Kidney epithelial cell (primary cell): ENCODE measurements at regions not wholly inside any gene's neighbourhood (a gene's known extent, or its start where the extent isn't known, plus 50 kb on each side); places are given as distances from the start of the nearest gene placed in this dataset.

Source experiments
- DNase-seq: peaks from one replicate; pipeline ENCODE4 v3.0.0-alpha.2; 2010; ENCODE audit warnings: low read depth
- H3K27me3 ChIP-seq: 2 replicates; pipeline ENCODE4 v1.6.0; 2011; ENCODE audit warnings: low read length; ENCODE audit not compliant: control insufficient read depth, insufficient read depth
- H3K36me3 ChIP-seq: 2 replicates; pipeline ENCODE4 v1.5.1; 2011; ENCODE audit warnings: low read length; ENCODE audit not compliant: control insufficient read depth, insufficient read depth
- H3K4me3 ChIP-seq: 2 replicates; pipeline ENCODE4 v1.5.1; 2011; ENCODE audit warnings: low read depth, mild to moderate bottlenecking, control low read depth, low read length
- CTCF ChIP-seq: IDR thresholded peaks from 2 replicates; pipeline ENCODE4 v1.5.1; 2011; ENCODE audit warnings: mild to moderate bottlenecking, moderate library complexity, low read length, control low read depth, inconsistent platforms; ENCODE audit not compliant: insufficient read depth, poor library complexity, severe bottlenecking

GRCh38 chr22:22759889-22760546, 115.6 kb downstream of the GGTLC2 start:
- H3K36me3 ChIP-seq, result no peaks in the 10 kb centered on the region
- no peaks in the 10 kb centered on the region for H3K27me3 ChIP-seq
- TF ChIP-seq CTCF, result no peak
- H3K4me3 ChIP-seq, result no peak overlapping the region
- DNase-seq, result no peak

GRCh38 chr22:22761606-22761962, 117.2 kb downstream of the GGTLC2 start:
- Histone ChIP-seq H3K27me3 (no peaks in the 10 kb centered on the region), H3K4me3 (no peak overlapping the region), H3K36me3 (no peaks in the 10 kb centered on the region)
- TF ChIP-seq CTCF, result no peak
- DNase-seq, result no peak

GRCh38 chr22:22761963-22762772, 117.8 kb downstream of the GGTLC2 start:
- TF ChIP-seq CTCF, result no peak
- H3K36me3 ChIP-seq, result no peaks in the 10 kb centered on the region
- no peak for DNase-seq
- H3K4me3 ChIP-seq, result no peak overlapping the region
- no peaks in the 10 kb centered on the region for H3K27me3 ChIP-seq

- Histone ChIP-seq H3K27me3 (peaks cover 3% of the 10 kb centered on the region), H3K36me3 (no peaks in the 10 kb centered on the region), H3K4me3 (no peak overlapping the region)
- TF ChIP-seq CTCF, result no peak
- no peak for DNase-seq
These were observed 119.1 kb downstream of the GGTLC2 start for GRCh38 chr22:22763512-22763911.

- DNase-seq, result no peak
- TF ChIP-seq CTCF, result no peak
- peaks cover 3% of the 10 kb centered on the region for H3K27me3 ChIP-seq
- H3K36me3 ChIP-seq, result no peaks in the 10 kb centered on the region
- no peak overlapping the region for H3K4me3 ChIP-seq
These were observed 119.7 kb downstream of the GGTLC2 start for GRCh38 chr22:22764085-22764484.
